CD4-positive, CD25-positive, alpha-beta regulatory T cell (primary cell): ENCODE measurements at regions not wholly inside any gene's neighbourhood (a gene's known extent, or its start where the extent isn't known, plus 50 kb on each side); places are given as distances from the start of the nearest gene placed in this dataset.

ENCODE experiments used
- ATAC-seq, 2 donors: fragments of 150-1000 bp; cut with Tn5 transposase; one replicate each; pipeline ENCODE4 v1.10.0; 2021; ENCODE audit warnings: low read depth in 2 of 2, moderate number of reproducible peaks in 2 of 2, moderate library complexity in 1 of 2
- DNase-seq, 3 donors: peaks; one replicate each; pipeline versions ENCODE4 v3.0.0 to v3.0.0-alpha.2; 2012 to 2022; ENCODE audit warnings: mixed read lengths in 1 of 3
- H3K27ac ChIP-seq: one replicate; pipeline ENCODE4 v1.7.0; 2013; ENCODE audit warnings: mild to moderate bottlenecking, low read length; ENCODE audit not compliant: insufficient read depth, poor library complexity, severe bottlenecking
- H3K27me3 ChIP-seq: one replicate; pipeline ENCODE4 v1.7.0; 2013; ENCODE audit warnings: low read length; ENCODE audit not compliant: control insufficient read depth, insufficient read depth
- H3K36me3 ChIP-seq: one replicate; pipeline ENCODE4 v1.7.0; 2013; ENCODE audit warnings: mild to moderate bottlenecking, low read length, moderate library complexity; ENCODE audit not compliant: control insufficient read depth, insufficient read depth
- H3K4me1 ChIP-seq: 2 replicates; pipeline ENCODE4 v1.7.0; 2013; ENCODE audit warnings: mild to moderate bottlenecking, low read length; ENCODE audit not compliant: insufficient read depth, control insufficient read depth, poor library complexity, severe bottlenecking
- H3K4me3 ChIP-seq: one replicate; pipeline ENCODE4 v1.7.0; 2013; ENCODE audit warnings: low read depth, mild to moderate bottlenecking, low read length, moderate library complexity
- H3K9me3 ChIP-seq, 2 experiments: 1 replicate in 1 of 2; 2 replicates in 1 of 2; pipeline ENCODE4 v1.7.0; 2013; ENCODE audit warnings: low read length in 2 of 2, mild to moderate bottlenecking in 1 of 2, moderate library complexity in 1 of 2; ENCODE audit not compliant: control insufficient read depth in 2 of 2
- H3K27ac Mint-ChIP-seq, 3 donors: one replicate each; pipeline ENCODE4 v1.8.0; 2020 to 2022; ENCODE audit warnings: mild to moderate bottlenecking in 3 of 3, mixed read lengths in 3 of 3, moderate library complexity in 2 of 3
- H3K27me3 Mint-ChIP-seq: one replicate; pipeline ENCODE4 v1.8.0; 2022; ENCODE audit warnings: mild to moderate bottlenecking, mixed read lengths
- H3K36me3 Mint-ChIP-seq: one replicate; pipeline ENCODE4 v1.8.0; 2020; ENCODE audit warnings: mixed read lengths
- H3K4me1 Mint-ChIP-seq, 4 donors: one replicate each; pipeline ENCODE4 v1.8.0; 2020 to 2022; ENCODE audit warnings: mixed read lengths in 4 of 4, mild to moderate bottlenecking in 1 of 4
- H3K4me3 Mint-ChIP-seq, 4 donors: one replicate each; pipeline ENCODE4 v1.8.0; 2020 to 2022; ENCODE audit warnings: mild to moderate bottlenecking in 4 of 4, mixed read lengths in 4 of 4, moderate library complexity in 3 of 4
- H3K9me3 Mint-ChIP-seq, 7 donors: one replicate each; pipeline ENCODE4 v1.8.0; 2020 to 2022; ENCODE audit warnings: mixed read lengths in 7 of 7, mild to moderate bottlenecking in 3 of 7, moderate library complexity in 2 of 7

- peak overlapping the region in 2 of 4 donors; percentile 5 to 68 for H3K4me3 Mint-ChIP-seq
- H3K4me1 Mint-ChIP-seq = peaks cover 0 to 5% (median 4%) of the 10 kb centered on the region in 4 donors
- no peaks in the 10 kb centered on the region for H3K9me3 Mint-ChIP-seq
- Histone ChIP-seq H3K4me3 (no peak overlapping the region), H3K36me3 (no peaks in the 10 kb centered on the region), H3K9me3 (no peaks in the 10 kb centered on the region), H3K4me1 (no peaks in the 10 kb centered on the region), H3K27me3 (peaks cover 2% of the 10 kb centered on the region), H3K27ac (no peak overlapping the region)
- H3K27ac Mint-ChIP-seq = no peak overlapping the region
- peaks cover 22% of the 10 kb centered on the region for H3K27me3 Mint-ChIP-seq
- ATAC-seq (peak in 1 of 2 donors; percentile 34), DNase-seq (peak in 2 of 3 donors; percentile 1 to 36)
- H3K36me3 Mint-ChIP-seq = no peaks in the 10 kb centered on the region
Observed at GRCh38 chr7:148535217-148535616, 55.3 kb upstream of the C7orf33 start.

GRCh38 chr7:148537435-148537834 lies 53.1 kb upstream of the C7orf33 start:
- no peaks in the 10 kb centered on the region for H3K4me1 ChIP-seq
- no peak overlapping the region for H3K27ac ChIP-seq
- Mint-ChIP-seq H3K36me3 (no peaks in the 10 kb centered on the region), H3K4me3 (no peak overlapping the region), H3K27me3 (peaks cover 20% of the 10 kb centered on the region), H3K9me3 (no peaks in the 10 kb centered on the region), H3K4me1 (peaks cover 0 to 5% (median 4%) of the 10 kb centered on the region in 4 donors), H3K27ac (no peak overlapping the region)
- peaks cover 2% of the 10 kb centered on the region for H3K27me3 ChIP-seq
- no peak overlapping the region for H3K4me3 ChIP-seq
- H3K36me3 ChIP-seq = no peaks in the 10 kb centered on the region
- DNase-seq (no peak), ATAC-seq (peak in 1 of 2 donors; percentile 11)
- no peaks in the 10 kb centered on the region for H3K9me3 ChIP-seq

- H3K4me3 Mint-ChIP-seq = no peak overlapping the region
- no peak overlapping the region for H3K27ac ChIP-seq
- no peak for ATAC-seq
Observed at GRCh38 chr7:148540041-148540738, 50.4 kb upstream of the C7orf33 start.

More at GRCh38 chr7:148540041-148540738, 50.4 kb upstream of the C7orf33 start:
- H3K4me1 Mint-ChIP-seq = peaks cover 0 to 3% (median 2%) of the 10 kb centered on the region in 4 donors
- peaks cover 22% of the 10 kb centered on the region for H3K27me3 Mint-ChIP-seq
- H3K9me3 Mint-ChIP-seq = peaks cover 0 to 2% (median 0%) of the 10 kb centered on the region in 7 donors
- Histone ChIP-seq H3K9me3 (no peaks in the 10 kb centered on the region), H3K36me3 (no peaks in the 10 kb centered on the region), H3K27me3 (peaks cover 2% of the 10 kb centered on the region), H3K4me3 (no peak overlapping the region), H3K4me1 (no peaks in the 10 kb centered on the region)
- no peak overlapping the region for H3K27ac Mint-ChIP-seq
- no peaks in the 10 kb centered on the region for H3K36me3 Mint-ChIP-seq
- no peak for DNase-seq
